Heart left ventricle (tissue), 16 donors: ENCODE measurements at regions not wholly inside any gene's neighbourhood (a gene's known extent, or its start where the extent isn't known, plus 50 kb on each side); places are given as distances from the start of the nearest gene placed in this dataset.

Experiments used
- ATAC-seq, 4 donors: fragments of 200-7000 bp; cut with Tn5 transposase; one replicate each; pipeline ENCODE4 v1.9.1; 2020 to 2022; ENCODE audit warnings: moderate library complexity in 4 of 4, mild to moderate bottlenecking in 3 of 4, moderate number of reproducible peaks in 1 of 4
- DNase-seq, 5 donors: peaks; one replicate each; pipeline ENCODE4 v3.0.0-alpha.2; 2020
- H3K27ac ChIP-seq, 12 donors: fragments of 200-600 bp; sonication (generic) in 4 of 12; one replicate each; pipeline versions ENCODE4 v1.5.0 to v1.8.0; 2016 to 2022; ENCODE audit warnings: mild to moderate bottlenecking in 2 of 12
- H3K27me3 ChIP-seq, 9 donors: fragments of 200-600 bp; sonication (generic) in 2 of 9; one replicate each; pipeline versions ENCODE4 v1.5.1 to v1.8.0; 2016 to 2022; ENCODE audit warnings: mild to moderate bottlenecking in 3 of 9
- H3K36me3 ChIP-seq, 9 donors: fragments of 200-600 bp; sonication (generic) in 2 of 9; one replicate each; pipeline versions ENCODE4 v1.5.0 to v1.8.0; 2018 to 2022; ENCODE audit warnings: mild to moderate bottlenecking in 2 of 9
- H3K4me1 ChIP-seq, 12 donors: fragments of 200-600 bp; sonication (generic) in 4 of 12; one replicate each; pipeline versions ENCODE4 v1.5.0 to v1.8.0; 2016 to 2022; ENCODE audit warnings: mild to moderate bottlenecking in 3 of 12
- H3K4me3 ChIP-seq, 12 donors: fragments of 200-600 bp; sonication (generic) in 4 of 12; one replicate each; pipeline versions ENCODE4 v1.5.0 to v1.8.0; 2017 to 2022; ENCODE audit warnings: mild to moderate bottlenecking in 9 of 12, moderate library complexity in 4 of 12
- H3K9me3 ChIP-seq, 12 donors: fragments of 200-600 bp; sonication (generic) in 4 of 12; one replicate each; pipeline versions ENCODE4 v1.5.0 to v1.8.0; 2016 to 2022; ENCODE audit warnings: mild to moderate bottlenecking in 1 of 12
- CTCF ChIP-seq, 12 donors: fragments of 200-600 bp; sonication (generic) in 4 of 12; IDR thresholded peaks; one replicate each; pipeline versions ENCODE4 v1.5.0 to v1.8.0; 2018 to 2022; ENCODE audit warnings: antibody characterized with exemption in 12 of 12, mild to moderate bottlenecking in 5 of 12
- POLR2A ChIP-seq, 2 donors: fragments of 450-650 bp; IDR thresholded peaks; one replicate each; pipeline ENCODE4 v1.6.1; 2017; ENCODE audit warnings: antibody characterized with exemption in 2 of 2, mild to moderate bottlenecking in 2 of 2, moderate library complexity in 2 of 2
- WGBS, 4 donors: extraction: QIAGEN DNeasy Blood & Tissue Kit in 2 of 4; methylation state at CpG; one replicate each; pipeline versions ENCODE4 v1.1.5 to v1.1.7; 2013 to 2018; 5-methylcytosine and 5-hydroxymethylcytosine counted together
- intact Hi-C, 10 donors: fragments of 100-400 bp; cut with DNase I; formaldehyde crosslinking; loops; one replicate each; pipeline versions ENCODE4 v1.11.1 to v1.14.2; 2022
- donor health status: ischemic (EF 13 %, LVEDD 7.1; RV severe dilation, severe dysfunction).
- donor health status: healthy with polysubstance abuse.
- donor health status: DM: no; HTN: yes; CAD: no.
- donor health status: DM: no; HTN: no; CAD: no.
- donor health status: ischemic (EF 25% LVEDD 6.9; RV normal size, moderate dysfunction).
- donor health status: ischemic (EF 25% LVEDD 5.7; RV mildly dilated, moderate dysfunction).
- donor health status: healthy.
- donor health status: DM: yes; HTN: yes; CAD: no.
- donor health status: ischemic (EF 35%, LVEDD 5.7; RV mildly dilated, moderate dysfunction).
- donor health status: nonischemic (EF 11% LVEDD 7.7; RV severe dilation, severe dysfunction).
- donor health status: DM: yes; HTN: yes; CAD: no.
- donor health status: PGD.
- donor health status: ischemic (EF 29% LVEDD 5.4; RV normal size, mild dysfunction).
- donor health status: nonischemic (EF 23%, LVEDD 6.1; RV moderate dilation, normal function).

GRCh38 chr2:152251811-152252210 lies 76.2 kb upstream of the STAM2 start:
- WGBS, 4 donors: 48 to 64% (median 57%) methylated on average over 2 of the region's 2 CpGs
- no peaks in the 10 kb centered on the region for H3K36me3 ChIP-seq

GRCh38 chr2:152254486-152254885 lies 78.9 kb upstream of the STAM2 start:
- ATAC-seq (no peak), DNase-seq (no peak)
- Histone ChIP-seq H3K27me3 (peaks cover 0 to 3% (median 0%) of the 10 kb centered on the region in 9 donors), H3K36me3 (no peaks in the 10 kb centered on the region), H3K4me1 (no peaks in the 10 kb centered on the region), H3K4me3 (no peak overlapping the region), H3K27ac (no peak overlapping the region), H3K9me3 (no peaks in the 10 kb centered on the region)
- intact Hi-C loops: no loop called here
- TF ChIP-seq POLR2A (IDR thresholded peaks at IDR 0.05) (no peak), CTCF (IDR thresholded peaks at IDR 0.05) (no peak)
- 91 to 93% (median 92%) methylated on average over 3 of the region's 3 CpGs for WGBS, 4 donors

More at GRCh38 chr2:152251811-152252210, 76.2 kb upstream of the STAM2 start:
- TF ChIP-seq POLR2A (IDR thresholded peaks at IDR 0.05) (no peak), CTCF (IDR thresholded peaks at IDR 0.05) (no peak)
- Histone ChIP-seq H3K27me3 (no peaks in the 10 kb centered on the region), H3K4me3 (no peak overlapping the region), H3K9me3 (no peaks in the 10 kb centered on the region), H3K27ac (no peak overlapping the region), H3K4me1 (no peaks in the 10 kb centered on the region)
- intact Hi-C loops: no loop called here
- no peak for DNase-seq
- no peak for ATAC-seq

GRCh38 chr2:152254976-152255375 lies 79.4 kb upstream of the STAM2 start:
- TF ChIP-seq CTCF (IDR thresholded peaks at IDR 0.05): no peak
- TF ChIP-seq POLR2A (IDR thresholded peaks at IDR 0.05): no peak
- DNase-seq: no peak
- H3K36me3 ChIP-seq: no peaks in the 10 kb centered on the region
- no peaks in the 10 kb centered on the region for H3K9me3 ChIP-seq
- no peak for ATAC-seq
- H3K27ac ChIP-seq: no peak overlapping the region
- intact Hi-C loops: no loop called here
- H3K4me1 ChIP-seq: no peaks in the 10 kb centered on the region
- H3K27me3 ChIP-seq: peaks cover 0 to 3% (median 0%) of the 10 kb centered on the region in 9 donors
- H3K4me3 ChIP-seq: no peak overlapping the region
- WGBS, 4 donors: 89 to 95% (median 91%) methylated on average over 1 of the region's 1 CpG

GRCh38 chr2:152255918-152256317 lies 79.1 kb upstream of the FMNL2 start:
- ATAC-seq: no peak
- DNase-seq: no peak
- Histone ChIP-seq H3K4me3 (no peak overlapping the region), H3K36me3 (no peaks in the 10 kb centered on the region), H3K4me1 (no peaks in the 10 kb centered on the region), H3K9me3 (peaks cover 0 to 2% (median 0%) of the 10 kb centered on the region in 12 donors), H3K27me3 (peaks cover 0 to 3% (median 0%) of the 10 kb centered on the region in 9 donors), H3K27ac (no peak overlapping the region)
- TF ChIP-seq CTCF (IDR thresholded peaks at IDR 0.05) (no peak), POLR2A (IDR thresholded peaks at IDR 0.05) (no peak)
- intact Hi-C loops: no loop called here
